NCI-H1436 (cell line): ENCODE measurements at regions not wholly inside any gene's neighbourhood (a gene's known extent, or its start where the extent isn't known, plus 50 kb on each side); places are given as distances from the start of the nearest gene placed in this dataset.
"Not testable (repeated sequence)": the region's sequence is repeated elsewhere in the genome, so short reads cannot be mapped to it uniquely, and the experiment has no call there.

Experiments used
- DNase-seq: peaks from one replicate; lab custom pipeline; 2025; lab: John Stamatoyannopoulos, UW

GRCh38 chr7:115208710-115209560 is 287.0 kb downstream of the MDFIC start:
- no peak for DNase-seq

- not testable (repeated sequence) for DNase-seq
Observed at GRCh38 chr7:115206374-115206773, 284.5 kb downstream of the MDFIC start.

GRCh38 chr7:115198143-115198542 is 276.2 kb downstream of the MDFIC start:
- no peak for DNase-seq

- no peak for DNase-seq
Observed at GRCh38 chr7:115195208-115195607, 273.3 kb downstream of the MDFIC start.

- peak; percentile 15 for DNase-seq
Observed at GRCh38 chr7:115191526-115191925, 269.6 kb downstream of the MDFIC start.

DNA sequence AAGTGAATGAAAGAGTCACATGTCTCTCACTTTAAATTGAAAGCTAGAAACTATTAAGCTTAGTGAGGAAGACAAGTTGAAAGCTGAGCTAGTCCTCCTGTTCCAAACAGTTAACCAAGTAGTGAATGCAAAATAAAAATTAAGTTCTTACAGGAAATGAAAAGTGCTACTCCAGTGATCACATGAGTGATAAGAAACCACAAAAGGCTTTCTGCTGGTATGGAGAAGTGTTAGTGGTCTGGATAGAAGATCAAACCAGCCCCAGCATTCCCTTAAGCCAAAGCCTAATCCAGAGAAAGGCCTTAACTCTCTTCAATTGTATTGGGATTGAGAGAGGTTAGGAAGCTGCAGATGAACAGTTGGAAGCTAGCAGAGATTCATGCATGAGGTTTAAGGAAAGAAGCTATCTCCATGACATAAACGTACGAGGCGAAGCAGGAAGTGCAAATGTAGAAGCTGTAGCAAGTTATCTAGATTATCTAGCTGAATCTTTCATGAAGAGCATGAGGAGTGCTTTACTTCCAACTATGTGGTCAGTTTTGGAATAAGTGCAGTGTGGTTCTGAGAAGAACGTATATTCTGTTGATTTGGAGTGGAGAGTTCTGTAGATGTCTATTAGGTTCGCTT is 261.6 kb downstream of the MDFIC start:
- DNase-seq, result no peak

DNA sequence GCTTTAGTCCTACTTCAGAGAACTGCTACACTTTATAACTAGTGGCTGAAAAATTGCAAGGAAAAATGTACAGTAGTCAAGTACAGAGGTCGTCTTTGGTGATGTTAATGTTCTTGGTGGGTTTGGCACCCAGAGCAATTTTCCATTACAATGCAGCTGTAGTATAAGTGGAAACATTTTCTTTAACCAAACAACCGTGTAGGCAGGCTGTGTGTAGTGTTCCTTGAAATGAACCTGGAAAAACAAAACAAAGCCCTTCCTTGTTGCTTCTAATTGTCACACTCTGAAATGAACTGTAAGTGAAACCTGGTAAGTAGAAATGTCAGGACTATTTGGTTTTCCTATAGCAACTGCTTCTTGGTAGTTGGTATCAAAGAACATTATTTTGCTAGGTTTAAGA is 256.9 kb downstream of the MDFIC start:
- DNase-seq, result peak; percentile 16

- DNase-seq, result no peak
Observed at GRCh38 chr7:115177823-115178222, 255.9 kb downstream of the MDFIC start.

DNA sequence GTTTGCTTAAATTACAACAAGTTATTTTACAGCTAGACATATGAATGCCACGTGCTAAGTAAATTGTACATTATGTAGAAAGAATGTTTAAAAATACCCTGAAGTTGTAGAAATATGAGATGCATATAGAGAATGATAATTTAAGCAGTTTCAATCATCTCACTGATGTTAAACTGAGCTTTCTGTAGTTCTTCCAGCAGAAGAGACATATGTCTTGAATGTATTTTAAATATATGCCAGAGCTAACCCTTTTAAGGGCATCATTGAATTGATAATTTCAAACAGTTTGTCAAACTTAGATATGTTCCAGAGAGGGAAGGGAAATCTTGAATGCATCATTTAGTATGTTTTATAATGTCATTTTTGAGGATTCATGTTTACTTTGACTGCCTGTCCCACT is 255.2 kb downstream of the MDFIC start:
- DNase-seq, result no peak

GRCh38 chr7:115172397-115172796 is 250.5 kb downstream of the MDFIC start:
- not testable (repeated sequence) for DNase-seq

DNA sequence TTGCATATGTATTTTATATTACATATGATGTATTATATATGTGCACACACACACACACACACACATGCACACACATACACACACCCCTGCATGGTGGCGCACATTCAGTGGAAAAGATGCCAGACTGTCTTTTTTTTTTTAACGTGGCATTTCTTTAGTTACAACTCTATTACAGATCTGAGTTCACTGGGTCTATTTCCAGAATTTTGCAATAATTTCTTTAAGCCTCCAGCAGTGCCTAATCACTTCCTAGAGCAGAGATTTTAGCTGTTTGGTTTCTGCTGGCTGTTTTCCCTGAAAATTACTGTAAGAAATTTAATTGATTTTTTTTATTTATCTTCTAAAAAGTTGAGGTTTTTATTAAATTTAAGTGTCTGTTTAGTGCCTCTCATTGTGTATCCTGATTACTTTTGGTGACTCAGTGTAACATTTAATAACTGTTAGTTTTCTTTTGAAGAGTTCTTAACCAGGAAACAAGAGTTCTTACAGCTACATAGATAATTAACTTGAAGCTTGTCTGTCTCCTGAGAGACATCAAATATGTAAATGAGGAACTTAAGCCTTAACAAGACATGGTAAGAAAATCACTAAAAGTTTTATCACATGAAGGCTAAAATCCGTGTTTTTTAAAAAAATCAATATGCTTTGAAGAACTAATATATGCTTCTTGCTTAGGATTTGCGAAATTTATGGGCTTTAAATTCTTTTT is 232.0 kb downstream of the MDFIC start:
- DNase-seq, result no peak

GRCh38 chr7:115153176-115153575 is 231.3 kb downstream of the MDFIC start:
- DNase-seq, result peak; percentile 19

DNA sequence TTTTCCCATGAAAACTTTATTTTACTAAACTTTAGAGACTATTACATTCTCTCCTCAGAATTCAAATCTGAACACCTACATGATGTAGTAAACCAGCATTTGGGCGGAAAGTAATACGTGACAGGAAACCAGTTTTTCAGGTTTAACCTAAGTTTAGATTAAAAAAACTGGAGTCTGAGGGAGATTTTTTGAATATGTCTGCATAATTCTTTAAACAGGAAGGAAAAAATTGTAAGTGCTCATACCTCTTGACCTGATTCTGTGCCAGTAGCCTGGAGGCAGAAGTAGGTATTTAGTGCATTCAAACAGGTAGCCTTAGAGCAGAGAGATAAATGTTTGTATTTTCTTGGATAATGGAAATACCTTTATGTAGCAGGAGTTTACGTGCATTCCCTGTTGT is 224.3 kb downstream of the MDFIC start:
- DNase-seq, result no peak

DNA sequence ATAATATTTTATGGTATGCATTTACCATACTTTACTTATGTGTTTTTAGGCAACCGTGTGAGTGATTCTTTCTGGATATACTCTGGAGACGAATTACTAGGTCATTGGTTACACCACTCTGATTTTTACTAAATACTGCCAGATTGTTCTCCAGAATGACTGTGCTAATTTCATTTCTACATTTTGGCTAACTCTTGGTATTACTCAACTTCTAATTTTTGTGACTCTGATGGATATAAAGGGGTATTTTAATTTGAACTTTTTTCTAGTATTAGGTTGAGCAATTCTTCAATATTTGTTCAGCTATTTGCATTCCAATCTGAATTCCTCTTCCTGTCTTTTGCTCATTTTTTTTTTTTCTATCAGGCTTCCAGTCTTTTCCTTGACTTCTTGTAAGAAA is 223.6 kb downstream of the MDFIC start:
- no peak for DNase-seq

DNA sequence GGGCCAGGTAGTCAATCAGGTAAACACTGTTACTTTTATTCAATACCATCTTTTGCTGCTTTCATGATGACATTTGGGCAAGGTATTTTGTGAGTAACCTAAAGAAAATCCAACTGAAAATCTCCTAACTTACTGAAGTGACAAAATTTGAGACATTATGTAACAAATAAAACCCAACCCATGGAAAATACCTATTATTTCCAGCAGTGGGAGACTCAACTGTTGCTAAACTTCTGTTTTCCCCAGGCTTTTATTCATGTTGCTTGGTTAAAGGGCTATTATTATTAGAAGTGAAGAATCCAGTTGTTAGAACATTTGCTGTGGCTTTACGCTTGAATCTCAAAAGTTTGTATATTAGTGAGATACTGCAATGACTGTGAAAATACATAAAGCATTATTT is 215.9 kb downstream of the MDFIC start:
- DNase-seq, result no peak

- DNase-seq, result no peak
Observed at GRCh38 chr7:115136796-115137443, 215.0 kb downstream of the MDFIC start.

DNA sequence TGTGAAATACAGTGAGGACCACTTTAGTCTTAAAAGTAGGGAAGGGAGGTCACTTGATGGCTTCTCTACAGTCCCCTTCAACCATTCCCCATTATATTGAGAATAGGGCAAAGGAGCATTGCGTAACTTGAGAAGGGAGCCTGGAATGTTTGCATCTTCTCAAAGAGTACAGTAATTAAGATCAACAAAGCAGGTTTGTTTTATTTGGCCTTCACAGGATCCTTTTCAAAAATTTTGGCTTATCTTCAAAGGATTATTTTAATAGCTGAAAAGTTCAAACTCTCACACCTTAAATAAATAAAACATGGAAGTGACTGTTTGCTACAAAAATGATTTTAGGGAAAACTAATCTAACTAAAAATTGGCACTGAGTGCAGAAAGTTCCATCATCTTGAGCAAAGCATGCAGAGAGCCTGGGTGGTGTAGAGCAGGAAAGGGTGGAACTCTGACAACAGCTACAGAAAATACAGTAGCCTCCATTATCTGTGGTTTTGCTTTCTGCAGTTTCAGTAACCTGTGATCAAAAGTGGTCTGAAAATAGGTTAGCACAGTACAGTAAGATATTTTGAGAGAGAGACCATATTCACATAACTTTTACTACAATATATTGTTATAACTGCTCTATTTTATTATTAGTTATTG is 214.0 kb downstream of the MDFIC start:
- DNase-seq, result no peak

DNA sequence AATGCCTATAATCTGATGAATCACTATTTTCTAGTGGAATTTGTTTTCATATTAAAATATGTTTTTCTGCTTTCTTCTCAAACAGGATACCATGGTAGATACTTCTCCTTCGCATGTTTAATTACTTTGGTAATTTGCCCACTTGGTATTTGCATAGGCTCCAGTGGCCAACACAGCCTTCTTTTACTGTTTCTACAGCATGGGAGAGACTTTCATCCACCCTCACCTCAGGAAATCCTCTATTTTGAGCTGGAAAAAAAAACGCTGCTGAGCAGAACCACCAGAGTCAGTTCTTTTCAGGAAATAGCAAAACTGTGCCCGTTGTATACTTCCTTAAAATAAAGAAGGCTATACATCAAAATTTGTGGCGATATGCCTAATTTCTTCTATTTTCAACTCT is 213.3 kb downstream of the MDFIC start:
- no peak for DNase-seq

DNA sequence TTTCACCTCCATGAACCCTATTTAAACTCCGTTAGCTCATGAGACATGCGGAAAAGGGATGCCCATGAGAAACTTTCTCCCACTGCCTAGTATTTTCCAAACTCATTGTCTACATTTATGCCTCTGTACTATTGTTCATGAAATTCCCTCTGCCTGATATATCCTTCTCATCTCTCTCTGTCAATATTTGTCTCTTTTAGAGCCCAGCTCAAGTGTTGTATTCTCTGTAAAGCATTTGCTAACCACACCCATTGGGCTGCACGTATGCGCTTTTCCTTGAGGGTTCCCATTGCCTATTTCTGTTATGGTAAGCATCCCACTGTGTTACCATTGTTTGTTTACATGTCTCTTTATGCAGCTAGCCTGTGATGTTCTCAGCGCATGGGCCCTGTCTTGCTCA is 211.4 kb downstream of the MDFIC start:
- DNase-seq, result no peak

GRCh38 chr7:115132096-115132495 is 210.2 kb downstream of the MDFIC start:
- no peak for DNase-seq

DNA sequence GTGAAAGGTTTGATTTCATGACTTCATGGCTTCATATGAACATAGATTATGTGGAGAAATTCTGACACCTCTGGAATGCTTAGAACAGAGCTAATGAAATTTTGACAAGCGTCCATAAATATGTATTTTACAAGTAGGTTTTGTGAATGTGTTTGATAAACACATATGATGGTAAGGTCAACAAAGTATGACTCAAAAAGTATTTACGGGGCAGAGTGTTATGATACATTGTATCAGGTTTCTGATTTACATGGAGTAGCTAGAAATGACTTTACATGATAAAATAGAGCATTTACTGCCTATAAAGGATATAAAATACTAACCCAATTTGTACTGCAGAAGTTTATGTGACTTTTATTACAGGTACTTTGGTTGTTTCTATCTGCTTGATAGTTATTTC is 206.3 kb downstream of the MDFIC start:
- no peak for DNase-seq
